IPS-18a (cell line): ENCODE measurements at regions not wholly inside any gene's neighbourhood (a gene's known extent, or its start where the extent isn't known, plus 50 kb on each side); places are given as distances from the start of the nearest gene placed in this dataset.
"Not testable (repeated sequence)": the region's sequence is repeated elsewhere in the genome, so short reads cannot be mapped to it uniquely, and the experiment has no call there.

Experiments used
- H3K27ac ChIP-seq: one replicate; pipeline ENCODE4 v1.5.1; 2013; ENCODE audit warnings: low read length
- H3K27me3 ChIP-seq: one replicate; pipeline ENCODE4 v1.6.1; 2013; ENCODE audit warnings: mild to moderate bottlenecking, low read length; ENCODE audit not compliant: control insufficient read depth, insufficient read depth
- H3K36me3 ChIP-seq: one replicate; pipeline ENCODE4 v1.6.1; 2013; ENCODE audit warnings: low read depth, low read length; ENCODE audit not compliant: control insufficient read depth
- H3K4me1 ChIP-seq: one replicate; pipeline ENCODE4 v1.6.1; 2013; ENCODE audit warnings: low read depth, low read length; ENCODE audit not compliant: control insufficient read depth
- H3K4me3 ChIP-seq: one replicate; pipeline ENCODE4 v1.5.1; 2013; ENCODE audit warnings: low read length
- H3K9ac ChIP-seq: one replicate; pipeline ENCODE4 v1.6.1; 2013; ENCODE audit warnings: mild to moderate bottlenecking, low read length, moderate library complexity
- H3K9me3 ChIP-seq: one replicate; pipeline ENCODE4 v1.6.1; 2013; ENCODE audit warnings: low read depth, low read length; ENCODE audit not compliant: control insufficient read depth

DNA sequence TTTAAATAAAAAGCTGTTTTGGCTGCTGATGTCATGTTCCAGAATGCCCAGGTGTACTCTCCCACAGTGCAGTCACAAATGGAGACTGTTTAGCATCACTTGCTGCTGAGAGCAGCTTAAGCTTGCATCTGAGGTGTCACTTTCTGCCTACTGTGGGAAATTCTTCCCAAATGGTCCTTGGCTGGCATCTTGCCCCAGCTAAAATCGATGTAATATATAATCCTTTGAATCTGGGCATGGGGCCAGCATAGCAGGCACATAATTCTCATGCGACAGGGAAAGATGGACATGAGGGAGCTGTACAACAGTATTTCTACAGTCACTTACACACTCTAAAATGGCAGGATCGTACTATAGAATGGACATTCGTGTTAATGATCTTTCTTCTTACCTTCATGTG lies 144.3 kb downstream of the MACIR start:
- Histone ChIP-seq H3K4me3 (no peak overlapping the region), H3K9ac (no peak overlapping the region), H3K9me3 (no peaks in the 10 kb centered on the region), H3K36me3 (no peaks in the 10 kb centered on the region), H3K4me1 (no peaks in the 10 kb centered on the region), H3K27ac (no peak overlapping the region), H3K27me3 (no peaks in the 10 kb centered on the region)

GRCh38 chr5:103397739-103398581 lies 139.4 kb downstream of the MACIR start:
- no peaks in the 10 kb centered on the region for H3K27me3 ChIP-seq
- no peaks in the 10 kb centered on the region for H3K9me3 ChIP-seq
- no peaks in the 10 kb centered on the region for H3K36me3 ChIP-seq
- H3K4me3 ChIP-seq, result no peak overlapping the region
- H3K4me1 ChIP-seq, result peaks cover 17% of the 10 kb centered on the region
- no peak overlapping the region for H3K9ac ChIP-seq
- H3K27ac ChIP-seq, result no peak overlapping the region

- Histone ChIP-seq H3K27ac (no peak overlapping the region), H3K9me3 (no peaks in the 10 kb centered on the region), H3K4me3 (no peak overlapping the region), H3K36me3 (no peaks in the 10 kb centered on the region), H3K4me1 (peaks cover 34% of the 10 kb centered on the region), H3K27me3 (no peaks in the 10 kb centered on the region), H3K9ac (no peak overlapping the region)
Observed at GRCh38 chr5:103394676-103395075, 136.1 kb downstream of the MACIR start.

GRCh38 chr5:103393101-103393754 lies 134.7 kb downstream of the MACIR start:
- Histone ChIP-seq H3K27ac (no peak overlapping the region), H3K9me3 (no peaks in the 10 kb centered on the region), H3K27me3 (no peaks in the 10 kb centered on the region), H3K9ac (no peak overlapping the region), H3K36me3 (no peaks in the 10 kb centered on the region), H3K4me3 (no peak overlapping the region), H3K4me1 (peaks cover 42% of the 10 kb centered on the region)

DNA sequence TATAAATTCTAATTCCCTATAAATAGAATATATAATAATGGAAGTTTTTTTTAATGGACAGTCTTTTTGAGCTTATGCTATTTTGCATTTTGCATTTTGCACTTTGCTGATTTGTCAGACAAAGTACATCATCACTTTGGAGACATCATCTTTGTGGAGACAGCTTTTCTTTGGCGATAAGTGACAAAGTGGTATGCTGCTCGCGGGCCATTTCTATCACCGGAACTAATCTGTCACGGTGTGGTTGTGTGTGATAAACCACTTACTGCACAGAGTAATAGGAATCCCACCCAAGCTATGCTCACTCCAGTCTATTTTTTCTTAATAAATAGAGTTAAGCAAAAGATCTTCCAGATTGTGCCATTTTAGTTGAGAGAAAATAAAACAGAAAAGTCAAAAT lies 133.1 kb downstream of the MACIR start:
- Histone ChIP-seq H3K9me3 (no peaks in the 10 kb centered on the region), H3K4me1 (peaks cover 42% of the 10 kb centered on the region), H3K9ac (no peak overlapping the region), H3K36me3 (no peaks in the 10 kb centered on the region), H3K27ac (no peak overlapping the region), H3K27me3 (no peaks in the 10 kb centered on the region), H3K4me3 (no peak overlapping the region)

DNA sequence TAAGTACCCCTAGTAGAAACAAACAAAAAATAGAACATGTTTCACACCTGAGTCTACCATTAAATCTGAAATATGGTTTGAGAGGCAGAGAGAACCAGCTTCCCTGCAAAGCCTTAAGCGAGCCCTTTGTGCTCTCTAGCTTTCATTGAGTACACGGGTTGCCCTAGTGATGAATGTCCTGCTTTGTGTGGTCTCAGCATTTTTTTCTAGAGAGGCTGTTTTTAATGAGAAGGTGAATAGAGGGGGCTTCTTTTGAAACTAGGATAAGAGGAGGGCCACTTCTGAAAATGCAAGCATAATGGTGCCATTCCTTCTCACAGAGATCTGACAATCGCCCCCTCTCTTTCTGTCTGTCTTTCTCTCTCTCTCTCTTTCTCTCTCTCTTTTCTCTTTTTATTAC lies 131.3 kb downstream of the MACIR start:
- H3K9me3 ChIP-seq, result no peaks in the 10 kb centered on the region
- H3K4me1 ChIP-seq, result peaks cover 42% of the 10 kb centered on the region
- no peaks in the 10 kb centered on the region for H3K36me3 ChIP-seq
- no peak overlapping the region for H3K4me3 ChIP-seq
- H3K27ac ChIP-seq, result no peak overlapping the region
- H3K27me3 ChIP-seq, result no peaks in the 10 kb centered on the region
- no peak overlapping the region for H3K9ac ChIP-seq

- Histone ChIP-seq H3K9me3 (no peaks in the 10 kb centered on the region), H3K36me3 (no peaks in the 10 kb centered on the region), H3K9ac (no peak overlapping the region), H3K4me3 (no peak overlapping the region), H3K4me1 (peaks cover 38% of the 10 kb centered on the region), H3K27me3 (no peaks in the 10 kb centered on the region), H3K27ac (no peak overlapping the region)
Observed at GRCh38 chr5:103389357-103389756, 130.8 kb downstream of the MACIR start.

DNA sequence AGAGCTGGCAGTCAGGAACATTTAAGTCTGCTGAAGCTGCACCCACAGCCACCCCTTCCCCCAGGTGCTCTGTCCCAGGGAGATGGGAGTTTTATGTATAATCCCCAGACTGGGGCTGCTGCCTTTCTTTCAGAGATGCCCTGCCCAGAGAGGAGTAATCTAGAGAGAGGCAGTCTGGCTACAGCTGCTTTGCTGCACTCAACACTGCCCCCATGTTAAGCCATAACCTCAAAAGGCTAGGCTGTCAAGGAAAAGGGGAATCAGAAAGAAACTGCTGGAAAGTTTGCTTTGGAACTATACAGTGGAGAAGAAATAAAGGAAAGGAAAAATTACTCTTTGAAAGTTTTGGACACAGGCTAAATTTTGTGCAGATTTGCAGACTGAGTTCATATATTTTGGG lies 127.2 kb downstream of the MACIR start:
- Histone ChIP-seq H3K4me3 (no peak overlapping the region), H3K9me3 (no peaks in the 10 kb centered on the region), H3K4me1 (peaks cover 17% of the 10 kb centered on the region), H3K36me3 (no peaks in the 10 kb centered on the region), H3K27ac (no peak overlapping the region), H3K9ac (no peak overlapping the region), H3K27me3 (no peaks in the 10 kb centered on the region)

GRCh38 chr5:103377638-103378037 lies 119.1 kb downstream of the MACIR start:
- not testable (repeated sequence) for H3K4me1 ChIP-seq, H3K27ac ChIP-seq, H3K9ac ChIP-seq, H3K9me3 ChIP-seq, H3K4me3 ChIP-seq, H3K36me3 ChIP-seq, H3K27me3 ChIP-seq

- Histone ChIP-seq H3K9me3 (no peaks in the 10 kb centered on the region), H3K9ac (no peak overlapping the region), H3K27ac (no peak overlapping the region), H3K4me3 (no peak overlapping the region), H3K36me3 (no peaks in the 10 kb centered on the region), H3K4me1 (no peaks in the 10 kb centered on the region), H3K27me3 (no peaks in the 10 kb centered on the region)
Observed at GRCh38 chr5:103375863-103376591, 117.5 kb downstream of the MACIR start.

DNA sequence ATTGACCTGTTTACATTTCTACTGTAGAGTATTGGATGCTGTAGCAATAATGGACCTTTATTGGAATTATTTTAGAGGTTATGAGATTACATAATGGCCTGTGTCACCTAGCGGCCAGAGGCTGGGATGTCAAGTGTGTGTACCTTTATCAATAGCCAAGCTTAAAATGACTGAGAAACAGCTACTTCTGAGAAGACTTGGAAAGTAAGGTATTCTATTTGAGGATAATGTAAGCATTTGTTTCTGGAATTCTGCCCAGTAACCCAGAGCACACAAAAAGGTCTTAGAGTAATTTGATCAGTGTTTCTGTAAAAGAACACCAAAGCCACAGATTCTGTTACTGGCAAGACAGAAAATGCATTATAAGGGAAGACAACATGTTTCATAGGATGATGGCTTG lies 116.8 kb downstream of the MACIR start:
- Histone ChIP-seq H3K27ac (no peak overlapping the region), H3K27me3 (no peaks in the 10 kb centered on the region), H3K9me3 (no peaks in the 10 kb centered on the region), H3K4me1 (no peaks in the 10 kb centered on the region), H3K4me3 (no peak overlapping the region), H3K36me3 (no peaks in the 10 kb centered on the region), H3K9ac (no peak overlapping the region)
